CD4-positive, alpha-beta T cell (primary cell): ENCODE measurements at regions not wholly inside any gene's neighbourhood (a gene's known extent, or its start where the extent isn't known, plus 50 kb on each side); places are given as distances from the start of the nearest gene placed in this dataset.

Source experiments
- ATAC-seq: fragments of 200-7000 bp; cut with Tn5 transposase; one replicate; pipeline ENCODE4 v1.10.0; 2022; ENCODE audit warnings: mild to moderate bottlenecking; ENCODE audit not compliant: poor library complexity
- CTCF ChIA-PET: fragments of 350-600 bp; sonication (Branson Sonifier 250); formaldehyde crosslinking; loops from one replicate; lab custom pipeline; 2021; ENCODE audit warnings: antibody characterized with exemption, inconsistent platforms; lab: Charles Lee
- POLR2A ChIA-PET: fragments of 350-600 bp; sonication (Branson Sonifier 250); formaldehyde crosslinking; loops from one replicate; lab custom pipeline; 2021; ENCODE audit warnings: antibody characterized with exemption, inconsistent platforms; lab: Charles Lee
- DNase-seq, 14 experiments: peaks; one replicate each; pipeline ENCODE4 v3.0.0-alpha.2; 2013 to 2020; ENCODE audit warnings: mixed read lengths in 2 of 14
- H3K27ac ChIP-seq, 2 donors: one replicate each; pipeline versions ENCODE4 v1.5.1 to v1.7.0; 2013; ENCODE audit warnings: low read length in 2 of 2, low read depth in 1 of 2, mild to moderate bottlenecking in 1 of 2
- H3K27me3 ChIP-seq, 2 experiments: 1 replicate in 1 of 2; 2 replicates in 1 of 2; pipeline versions ENCODE4 v1.6.1 to v1.7.0; 2013; ENCODE audit warnings: low read length in 2 of 2, control low read depth in 1 of 2, mild to moderate bottlenecking in 1 of 2, moderate library complexity in 1 of 2; ENCODE audit not compliant: insufficient read depth in 2 of 2, control insufficient read depth in 1 of 2
- H3K36me3 ChIP-seq: one replicate; pipeline ENCODE4 v1.6.1; 2013; ENCODE audit warnings: low read length, control low read depth; ENCODE audit not compliant: insufficient read depth
- H3K4me1 ChIP-seq: one replicate; pipeline ENCODE4 v1.6.1; 2013; ENCODE audit warnings: low read length, control low read depth; ENCODE audit not compliant: insufficient read depth
- H3K4me3 ChIP-seq: one replicate; pipeline ENCODE4 v1.5.1; 2013; ENCODE audit warnings: mild to moderate bottlenecking, low read length, moderate library complexity
- H3K9me3 ChIP-seq, 2 experiments: 1 replicate in 1 of 2; 2 replicates in 1 of 2; pipeline versions ENCODE4 v1.6.1 to v1.7.0; 2013; ENCODE audit warnings: low read length in 2 of 2, mild to moderate bottlenecking in 2 of 2, control low read depth in 1 of 2, moderate library complexity in 1 of 2; ENCODE audit not compliant: control insufficient read depth in 1 of 2, insufficient read depth in 1 of 2
- H3K27ac Mint-ChIP-seq: one replicate; pipeline ENCODE4 v1.8.0; 2020; ENCODE audit warnings: mixed read lengths
- H3K27me3 Mint-ChIP-seq: one replicate; pipeline ENCODE4 v1.8.0; 2021; ENCODE audit warnings: mixed read lengths
- H3K36me3 Mint-ChIP-seq: one replicate; pipeline ENCODE4 v1.8.0; 2021; ENCODE audit warnings: low read depth, mixed read lengths
- H3K4me1 Mint-ChIP-seq: one replicate; pipeline ENCODE4 v1.8.0; 2021; ENCODE audit warnings: low read depth, mixed read lengths
- H3K4me3 Mint-ChIP-seq: one replicate; pipeline ENCODE4 v1.8.0; 2020; ENCODE audit warnings: mild to moderate bottlenecking, mixed read lengths
- H3K9me3 Mint-ChIP-seq: one replicate; pipeline ENCODE4 v1.8.0; 2020; ENCODE audit warnings: mixed read lengths
- CTCF ChIP-seq: fragments of 200-600 bp; IDR thresholded peaks from one replicate; pipeline ENCODE4 v1.8.0; 2022; ENCODE audit warnings: antibody characterized with exemption, mild to moderate bottlenecking
- intact Hi-C, 2 experiments: fragments of 100-400 bp; cut with DNase I in 1 of 2; cut with micrococcal nuclease in 1 of 2; formaldehyde crosslinking; loops; one replicate each; pipeline versions ENCODE4 v1.15.1 to v1.9.0; 2023 to 2025; cut with DNase I, micrococcal nuclease

- Histone ChIP-seq H3K4me3 (no peak overlapping the region), H3K9me3 (peaks cover 0 to 5% of the 10 kb centered on the region in 2 experiments), H3K4me1 (no peaks in the 10 kb centered on the region), H3K36me3 (no peaks in the 10 kb centered on the region), H3K27me3 (peaks cover 0 to 3% of the 10 kb centered on the region in 2 experiments), H3K27ac (no peak overlapping the region)
- ChIA-PET POLR2A (no interaction called here), CTCF (no interaction called here)
- Mint-ChIP-seq H3K4me1 (no peaks in the 10 kb centered on the region), H3K36me3 (no peaks in the 10 kb centered on the region), H3K4me3 (no peak overlapping the region), H3K9me3 (peaks cover 4% of the 10 kb centered on the region), H3K27ac (no peak overlapping the region), H3K27me3 (peaks cover 6% of the 10 kb centered on the region)
- ATAC-seq (no peak), DNase-seq (no peak)
- intact Hi-C loops, result no loop called here
- no peak for TF ChIP-seq CTCF
Observed at GRCh38 chr10:62946278-62946677, 130.1 kb upstream of the EGR2 start.

- Mint-ChIP-seq H3K27ac (no peak overlapping the region), H3K4me1 (no peaks in the 10 kb centered on the region), H3K9me3 (no peaks in the 10 kb centered on the region), H3K4me3 (no peak overlapping the region), H3K36me3 (no peaks in the 10 kb centered on the region), H3K27me3 (no peaks in the 10 kb centered on the region)
- Histone ChIP-seq H3K27me3 (peaks cover 0 to 3% of the 10 kb centered on the region in 2 experiments), H3K4me3 (no peak overlapping the region), H3K4me1 (no peaks in the 10 kb centered on the region), H3K9me3 (no peaks in the 10 kb centered on the region), H3K27ac (no peak overlapping the region), H3K36me3 (no peaks in the 10 kb centered on the region)
- no peak for TF ChIP-seq CTCF
- DNase-seq (no peak), ATAC-seq (no peak)
- POLR2A ChIA-PET, result no interaction called here
- CTCF ChIA-PET, result no interaction called here
- intact Hi-C loops, result no loop called here
Observed at GRCh38 chr10:62939698-62940097, 123.5 kb upstream of the EGR2 start.

- Histone ChIP-seq H3K9me3 (no peaks in the 10 kb centered on the region), H3K27me3 (peaks cover 0 to 3% of the 10 kb centered on the region in 2 experiments), H3K4me1 (no peaks in the 10 kb centered on the region), H3K36me3 (no peaks in the 10 kb centered on the region), H3K4me3 (no peak overlapping the region), H3K27ac (no peak overlapping the region)
- no peaks in the 10 kb centered on the region for H3K4me1 Mint-ChIP-seq
- H3K4me3 Mint-ChIP-seq, result no peak overlapping the region
- H3K9me3 Mint-ChIP-seq, result no peaks in the 10 kb centered on the region
- no peak for TF ChIP-seq CTCF
- ATAC-seq (no peak), DNase-seq (no peak)
- no peaks in the 10 kb centered on the region for H3K36me3 Mint-ChIP-seq
- H3K27me3 Mint-ChIP-seq, result peaks cover under 1% of the 10 kb centered on the region
- intact Hi-C loops, result no loop called here
- ChIA-PET CTCF (no interaction called here), POLR2A (no interaction called here)
- H3K27ac Mint-ChIP-seq, result no peak overlapping the region
Observed at GRCh38 chr10:62938672-62939071, 122.5 kb upstream of the EGR2 start.
